ENCODE measurements at regions not wholly inside any gene's neighbourhood (a gene's known extent, or its start where the extent isn't known, plus 50 kb on each side); places are given as distances from the start of the nearest gene placed in this dataset.

- Histone ChIP-seq H3K4me2 (ENCODE audit: low read length) (no peak overlapping the region), H3K9ac (ENCODE audit: low read length) (no peak overlapping the region), H3K4me1 (ENCODE audit: insufficient read depth, low read length) (no peaks in the 10 kb centered on the region), H3K4me3 (ENCODE audit: insufficient read depth, low read depth, low read length) (no peak overlapping the region), H3K9me3 (ENCODE audit: insufficient read depth, low read depth, low read length) (no peaks in the 10 kb centered on the region), H3K79me2 (ENCODE audit: insufficient read depth, low read length) (no peaks in the 10 kb centered on the region), H3K27ac (ENCODE audit: low read depth, low read length) (no peak overlapping the region), H4K20me1 (ENCODE audit: insufficient read depth, low read length) (no peaks in the 10 kb centered on the region), H3K36me3 (ENCODE audit: insufficient read depth, low read length) (no peaks in the 10 kb centered on the region), H2AFZ (ENCODE audit: low read depth, low read length) (no peak overlapping the region), H3K27me3 (ENCODE audit: insufficient read depth, low read length) (no peaks in the 10 kb centered on the region)
- Mint-ChIP-seq H3K4me1 (ENCODE audit: low read depth, unreplicated experiment) (no peaks in the 10 kb centered on the region), H3K27ac (ENCODE audit: unreplicated experiment) (no peak overlapping the region), H3K36me3 (ENCODE audit: low read depth, unreplicated experiment) (no peaks in the 10 kb centered on the region), H3K27me3 (ENCODE audit: low read depth, unreplicated experiment) (peaks cover 14% of the 10 kb centered on the region), H3K4me3 (ENCODE audit: unreplicated experiment) (no peak overlapping the region), H3K9me3 (ENCODE audit: unreplicated experiment) (peaks cover 1% of the 10 kb centered on the region)
- TF ChIP-seq CTCF (IDR thresholded peaks at IDR 0.05; ENCODE audit: insufficient read depth, low read depth, low read length) (no peak), EZH2 (IDR thresholded peaks at IDR 0.05; ENCODE audit: insufficient read depth, low read length) (no peak)
- DNase-seq (ENCODE audit: low read depth) (no peak), FAIRE-seq (no peak)
Observed at GRCh38 chr10:15453926-15454325, 82.8 kb upstream of the FAM171A1 start.

DNA sequence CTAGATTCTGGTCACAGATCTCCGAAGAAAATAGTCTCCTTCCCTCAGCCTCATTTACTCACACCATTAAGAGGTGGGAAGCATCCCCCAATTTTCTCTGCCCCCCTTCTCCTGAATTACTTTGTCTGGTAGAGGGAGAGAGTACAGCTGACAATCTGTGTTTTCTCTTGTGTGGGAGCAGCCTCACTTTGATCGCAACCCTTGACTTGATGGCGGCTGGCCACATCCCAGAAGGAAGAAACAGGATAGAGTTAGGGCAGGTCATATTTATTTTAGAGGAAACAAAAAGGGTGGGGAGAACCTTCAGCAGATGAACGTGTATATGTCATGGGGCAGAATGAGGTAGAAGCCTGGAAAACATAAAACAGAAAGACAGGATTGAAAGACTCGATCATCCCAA is 82.4 kb upstream of the FAM171A1 start:
- H3K79me2 ChIP-seq (ENCODE audit: insufficient read depth, low read length): no peaks in the 10 kb centered on the region
- Mint-ChIP-seq H3K9me3 (ENCODE audit: unreplicated experiment) (peaks cover 1% of the 10 kb centered on the region), H3K27ac (ENCODE audit: unreplicated experiment) (no peak overlapping the region), H3K27me3 (ENCODE audit: low read depth, unreplicated experiment) (peaks cover 14% of the 10 kb centered on the region), H3K4me1 (ENCODE audit: low read depth, unreplicated experiment) (no peaks in the 10 kb centered on the region), H3K4me3 (ENCODE audit: unreplicated experiment) (no peak overlapping the region), H3K36me3 (ENCODE audit: low read depth, unreplicated experiment) (no peaks in the 10 kb centered on the region)
- H3K36me3 ChIP-seq (ENCODE audit: insufficient read depth, low read length): no peaks in the 10 kb centered on the region
- H4K20me1 ChIP-seq (ENCODE audit: insufficient read depth, low read length): no peaks in the 10 kb centered on the region
- no peak overlapping the region for H3K4me3 ChIP-seq (ENCODE audit: insufficient read depth, low read depth, low read length)
- no peaks in the 10 kb centered on the region for H3K9me3 ChIP-seq (ENCODE audit: insufficient read depth, low read depth, low read length)
- no peaks in the 10 kb centered on the region for H3K4me1 ChIP-seq (ENCODE audit: insufficient read depth, low read length)
- no peak overlapping the region for H3K9ac ChIP-seq (ENCODE audit: low read length)
- no peak overlapping the region for H3K4me2 ChIP-seq (ENCODE audit: low read length)
- H3K27ac ChIP-seq (ENCODE audit: low read depth, low read length): no peak overlapping the region
- FAIRE-seq: no peak
- no peak for TF ChIP-seq CTCF (IDR thresholded peaks at IDR 0.05; ENCODE audit: insufficient read depth, low read depth, low read length)
- no peak for TF ChIP-seq EZH2 (IDR thresholded peaks at IDR 0.05; ENCODE audit: insufficient read depth, low read length)
- H2AFZ ChIP-seq (ENCODE audit: low read depth, low read length): no peak overlapping the region
- no peaks in the 10 kb centered on the region for H3K27me3 ChIP-seq (ENCODE audit: insufficient read depth, low read length)
- DNase-seq (ENCODE audit: low read depth): no peak

GRCh38 chr10:15452545-15452944 is 81.5 kb upstream of the FAM171A1 start:
- H2AFZ ChIP-seq (ENCODE audit: low read depth, low read length): no peak overlapping the region
- FAIRE-seq (no peak), DNase-seq (ENCODE audit: low read depth) (no peak)
- TF ChIP-seq EZH2 (IDR thresholded peaks at IDR 0.05; ENCODE audit: insufficient read depth, low read length): no peak
- no peak for TF ChIP-seq CTCF (IDR thresholded peaks at IDR 0.05; ENCODE audit: insufficient read depth, low read depth, low read length)
- H3K36me3 Mint-ChIP-seq (ENCODE audit: low read depth, unreplicated experiment): no peaks in the 10 kb centered on the region
- H3K27ac ChIP-seq (ENCODE audit: low read depth, low read length): no peak overlapping the region
- no peak overlapping the region for H3K27ac Mint-ChIP-seq (ENCODE audit: unreplicated experiment)
- H3K36me3 ChIP-seq (ENCODE audit: insufficient read depth, low read length): no peaks in the 10 kb centered on the region
- no peak overlapping the region for H3K4me2 ChIP-seq (ENCODE audit: low read length)
- H3K4me3 ChIP-seq (ENCODE audit: insufficient read depth, low read depth, low read length): no peak overlapping the region
- H4K20me1 ChIP-seq (ENCODE audit: insufficient read depth, low read length): no peaks in the 10 kb centered on the region
- H3K4me1 ChIP-seq (ENCODE audit: insufficient read depth, low read length): no peaks in the 10 kb centered on the region
- no peaks in the 10 kb centered on the region for H3K4me1 Mint-ChIP-seq (ENCODE audit: low read depth, unreplicated experiment)
- no peak overlapping the region for H3K4me3 Mint-ChIP-seq (ENCODE audit: unreplicated experiment)
- H3K79me2 ChIP-seq (ENCODE audit: insufficient read depth, low read length): no peaks in the 10 kb centered on the region
- H3K27me3 ChIP-seq (ENCODE audit: insufficient read depth, low read length): peaks cover 3% of the 10 kb centered on the region
- no peak overlapping the region for H3K9ac ChIP-seq (ENCODE audit: low read length)
- H3K27me3 Mint-ChIP-seq (ENCODE audit: low read depth, unreplicated experiment): peaks cover 14% of the 10 kb centered on the region
- no peaks in the 10 kb centered on the region for H3K9me3 ChIP-seq (ENCODE audit: insufficient read depth, low read depth, low read length)
- peaks cover 1% of the 10 kb centered on the region for H3K9me3 Mint-ChIP-seq (ENCODE audit: unreplicated experiment)

All from astrocyte (in vitro differentiated cells and primary cell).